ENCODE measurements at regions not wholly inside any gene's neighbourhood (a gene's known extent, or its start where the extent isn't known, plus 50 kb on each side); places are given as distances from the start of the nearest gene placed in this dataset.

GRCh38 chr1:74834261-74834660, 101.3 kb downstream of the TYW3 start:
- Histone ChIP-seq H3K36me3 (no peaks in the 10 kb centered on the region), H3K4me3 (ENCODE audit: low read depth, low read length) (no peak overlapping the region), H3K27ac (no peak overlapping the region), H3K27me3 (ENCODE audit: insufficient read depth, low read depth, severe bottlenecking) (no peaks in the 10 kb centered on the region), H3K9me3 (ENCODE audit: severe bottlenecking) (no peaks in the 10 kb centered on the region)
- TF ChIP-seq, protein P1, sequence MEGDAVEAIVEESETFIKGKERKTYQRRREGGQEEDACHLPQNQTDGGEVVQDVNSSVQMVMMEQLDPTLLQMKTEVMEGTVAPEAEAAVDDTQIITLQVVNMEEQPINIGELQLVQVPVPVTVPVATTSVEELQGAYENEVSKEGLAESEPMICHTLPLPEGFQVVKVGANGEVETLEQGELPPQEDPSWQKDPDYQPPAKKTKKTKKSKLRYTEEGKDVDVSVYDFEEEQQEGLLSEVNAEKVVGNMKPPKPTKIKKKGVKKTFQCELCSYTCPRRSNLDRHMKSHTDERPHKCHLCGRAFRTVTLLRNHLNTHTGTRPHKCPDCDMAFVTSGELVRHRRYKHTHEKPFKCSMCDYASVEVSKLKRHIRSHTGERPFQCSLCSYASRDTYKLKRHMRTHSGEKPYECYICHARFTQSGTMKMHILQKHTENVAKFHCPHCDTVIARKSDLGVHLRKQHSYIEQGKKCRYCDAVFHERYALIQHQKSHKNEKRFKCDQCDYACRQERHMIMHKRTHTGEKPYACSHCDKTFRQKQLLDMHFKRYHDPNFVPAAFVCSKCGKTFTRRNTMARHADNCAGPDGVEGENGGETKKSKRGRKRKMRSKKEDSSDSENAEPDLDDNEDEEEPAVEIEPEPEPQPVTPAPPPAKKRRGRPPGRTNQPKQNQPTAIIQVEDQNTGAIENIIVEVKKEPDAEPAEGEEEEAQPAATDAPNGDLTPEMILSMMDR (IDR thresholded peaks at IDR 0.05; ENCODE audit: low read depth, low read length): no peak
- DNase-seq: no peak

DNA sequence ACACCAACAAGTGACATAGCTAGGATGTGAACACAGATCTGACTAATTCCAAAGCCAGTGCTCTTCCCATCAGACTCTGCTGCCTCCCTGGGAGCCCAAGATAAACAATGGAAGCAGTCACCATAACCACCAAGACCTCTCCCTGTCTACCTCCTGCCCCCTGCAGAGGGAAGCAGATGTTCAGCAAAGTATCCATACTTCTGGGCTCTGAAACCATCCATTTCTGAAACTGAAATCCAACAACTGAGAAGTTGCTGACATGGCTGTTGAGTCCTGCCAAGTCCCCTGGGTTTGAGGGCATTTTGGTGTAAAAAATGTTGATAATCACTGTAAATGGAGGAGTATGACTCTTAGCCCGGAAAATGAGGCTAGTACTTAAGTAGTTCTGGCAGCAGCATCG, 102.1 kb downstream of the TYW3 start:
- no peak for DNase-seq
- Histone ChIP-seq H3K36me3 (no peaks in the 10 kb centered on the region), H3K9me3 (ENCODE audit: severe bottlenecking) (no peaks in the 10 kb centered on the region), H3K27me3 (ENCODE audit: insufficient read depth, low read depth, severe bottlenecking) (no peaks in the 10 kb centered on the region), H3K4me3 (ENCODE audit: low read depth, low read length) (no peak overlapping the region), H3K27ac (no peak overlapping the region)
- TF ChIP-seq, protein P1 (IDR thresholded peaks at IDR 0.05; ENCODE audit: low read depth, low read length): no peak

DNA sequence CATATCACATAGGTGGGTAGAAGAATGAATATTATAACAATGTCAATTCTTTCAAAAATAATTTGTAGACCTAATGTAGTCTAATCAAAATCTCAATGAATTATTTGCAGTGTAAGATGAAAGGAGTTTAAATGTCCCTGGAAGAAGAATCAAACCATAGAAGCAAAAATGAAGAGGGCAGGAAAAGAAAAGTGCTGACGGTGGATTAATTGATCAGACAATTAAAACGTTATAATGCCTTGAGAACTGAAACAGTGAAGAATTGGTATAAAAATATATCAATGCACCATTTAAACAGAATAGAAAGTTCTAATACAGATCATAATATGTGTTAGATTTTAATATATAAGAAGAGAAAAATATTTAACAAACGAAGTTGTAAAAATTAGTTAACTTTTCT, 109.8 kb downstream of the TYW3 start:
- Histone ChIP-seq H3K27me3 (ENCODE audit: insufficient read depth, low read depth, severe bottlenecking) (no peaks in the 10 kb centered on the region), H3K27ac (no peak overlapping the region), H3K36me3 (no peaks in the 10 kb centered on the region), H3K9me3 (ENCODE audit: severe bottlenecking) (no peaks in the 10 kb centered on the region), H3K4me3 (ENCODE audit: low read depth, low read length) (no peak overlapping the region)
- TF ChIP-seq, protein P1 (IDR thresholded peaks at IDR 0.05; ENCODE audit: low read depth, low read length): no peak
- no peak for DNase-seq

DNA sequence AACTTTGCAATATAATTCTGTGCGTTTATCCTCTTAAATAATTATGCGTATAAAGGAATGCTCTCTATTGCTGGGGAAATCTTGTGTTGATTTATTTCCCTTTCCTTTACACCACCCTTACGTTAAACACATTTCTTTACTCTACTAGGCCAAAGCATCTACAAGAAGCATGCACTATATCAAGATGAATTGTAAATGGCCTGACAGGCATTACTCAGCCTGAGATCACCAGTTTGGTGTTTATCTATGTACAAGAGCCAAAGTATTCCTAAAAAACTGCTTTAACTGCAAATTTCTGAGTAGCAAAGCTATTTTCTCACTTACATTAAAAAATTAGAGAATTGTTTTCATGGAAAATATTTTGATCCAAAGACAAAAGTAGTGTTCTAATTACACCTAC, 114.8 kb downstream of the TYW3 start:
- Histone ChIP-seq H3K4me3 (ENCODE audit: low read depth, low read length) (no peak overlapping the region), H3K9me3 (ENCODE audit: severe bottlenecking) (no peaks in the 10 kb centered on the region), H3K27ac (no peak overlapping the region), H3K36me3 (no peaks in the 10 kb centered on the region), H3K27me3 (ENCODE audit: insufficient read depth, low read depth, severe bottlenecking) (no peaks in the 10 kb centered on the region)
- TF ChIP-seq, protein P1 (IDR thresholded peaks at IDR 0.05; ENCODE audit: low read depth, low read length): no peak
- DNase-seq: no peak

GRCh38 chr1:74853756-74854155, 120.8 kb downstream of the TYW3 start:
- no peaks in the 10 kb centered on the region for H3K9me3 ChIP-seq (ENCODE audit: severe bottlenecking)
- no peak for DNase-seq
- TF ChIP-seq, protein P1 (IDR thresholded peaks at IDR 0.05; ENCODE audit: low read depth, low read length): no peak
- H3K36me3 ChIP-seq: no peaks in the 10 kb centered on the region
- no peaks in the 10 kb centered on the region for H3K27me3 ChIP-seq (ENCODE audit: insufficient read depth, low read depth, severe bottlenecking)
- no peak overlapping the region for H3K27ac ChIP-seq
- H3K4me3 ChIP-seq (ENCODE audit: low read depth, low read length): no peak overlapping the region

DNA sequence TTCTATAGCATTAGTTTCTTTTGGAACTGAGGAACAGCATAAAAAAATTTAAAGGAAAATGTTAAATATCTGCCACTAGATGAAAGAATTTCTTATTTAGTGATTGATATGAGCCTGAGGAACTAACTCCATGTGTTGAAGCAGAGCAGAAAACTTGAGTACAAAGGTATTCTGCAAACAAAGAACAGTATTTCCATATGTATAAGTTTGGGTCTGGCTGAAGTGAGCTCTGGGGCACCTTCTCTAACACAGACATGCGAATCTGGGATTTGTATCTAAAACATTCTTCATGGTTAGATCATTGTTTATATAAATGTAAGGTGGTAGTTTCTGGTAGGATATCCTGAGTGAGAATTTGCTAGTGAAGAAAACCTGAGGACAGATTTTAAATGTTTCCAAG, 123.2 kb downstream of the TYW3 start:
- no peak overlapping the region for H3K27ac ChIP-seq
- no peaks in the 10 kb centered on the region for H3K36me3 ChIP-seq
- no peaks in the 10 kb centered on the region for H3K9me3 ChIP-seq (ENCODE audit: severe bottlenecking)
- TF ChIP-seq, protein P1 (IDR thresholded peaks at IDR 0.05; ENCODE audit: low read depth, low read length): no peak
- no peak for DNase-seq
- no peaks in the 10 kb centered on the region for H3K27me3 ChIP-seq (ENCODE audit: insufficient read depth, low read depth, severe bottlenecking)
- no peak overlapping the region for H3K4me3 ChIP-seq (ENCODE audit: low read depth, low read length)
